Endothelial cell of umbilical vein (primary cell): ENCODE measurements at regions not wholly inside any gene's neighbourhood (a gene's known extent, or its start where the extent isn't known, plus 50 kb on each side); places are given as distances from the start of the nearest gene placed in this dataset.

Experiments
- EZH2 ChIP-seq: IDR thresholded peaks from 2 replicates; pipeline ENCODE4 v1.6.1; 2012; ENCODE audit warnings: borderline replicate concordance, low read depth, mild to moderate bottlenecking, moderate library complexity, low read length, inconsistent platforms; ENCODE audit not compliant: severe bottlenecking
- TF ChIP-seq, protein P1 (sequence below), 2 donors: IDR thresholded peaks; 1 replicate in 1 of 2; 2 replicates in 1 of 2; pipeline ENCODE4 v1.5.1; 2011; ENCODE audit warnings: low read length in 2 of 2, mild to moderate bottlenecking in 2 of 2, moderate library complexity in 2 of 2, control low read depth in 1 of 2, inconsistent platforms in 1 of 2, low read depth in 1 of 2; ENCODE audit not compliant: insufficient read depth in 1 of 2; ENCODE audit errors: extremely low read depth in 1 of 2

DNA sequence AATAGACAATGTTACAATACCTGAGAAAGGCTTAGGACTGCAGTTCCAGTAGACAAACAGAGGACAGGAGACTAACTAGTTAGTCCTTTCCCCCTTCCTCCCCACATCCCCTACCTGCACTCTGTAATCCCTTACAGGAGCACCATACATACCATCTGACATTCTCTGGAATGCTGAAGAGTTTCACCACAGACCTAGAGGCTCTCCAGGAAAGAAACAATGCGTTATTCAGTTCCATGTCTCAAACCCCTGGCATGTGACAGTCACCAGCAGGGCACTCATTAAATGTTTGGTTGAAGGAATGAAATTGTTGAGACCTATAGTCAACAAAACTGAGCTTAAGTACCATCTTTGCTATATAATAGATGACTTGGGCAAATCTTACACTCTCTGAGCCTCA is 100.2 kb upstream of the USP38 start:
- TF ChIP-seq, protein P1, sequence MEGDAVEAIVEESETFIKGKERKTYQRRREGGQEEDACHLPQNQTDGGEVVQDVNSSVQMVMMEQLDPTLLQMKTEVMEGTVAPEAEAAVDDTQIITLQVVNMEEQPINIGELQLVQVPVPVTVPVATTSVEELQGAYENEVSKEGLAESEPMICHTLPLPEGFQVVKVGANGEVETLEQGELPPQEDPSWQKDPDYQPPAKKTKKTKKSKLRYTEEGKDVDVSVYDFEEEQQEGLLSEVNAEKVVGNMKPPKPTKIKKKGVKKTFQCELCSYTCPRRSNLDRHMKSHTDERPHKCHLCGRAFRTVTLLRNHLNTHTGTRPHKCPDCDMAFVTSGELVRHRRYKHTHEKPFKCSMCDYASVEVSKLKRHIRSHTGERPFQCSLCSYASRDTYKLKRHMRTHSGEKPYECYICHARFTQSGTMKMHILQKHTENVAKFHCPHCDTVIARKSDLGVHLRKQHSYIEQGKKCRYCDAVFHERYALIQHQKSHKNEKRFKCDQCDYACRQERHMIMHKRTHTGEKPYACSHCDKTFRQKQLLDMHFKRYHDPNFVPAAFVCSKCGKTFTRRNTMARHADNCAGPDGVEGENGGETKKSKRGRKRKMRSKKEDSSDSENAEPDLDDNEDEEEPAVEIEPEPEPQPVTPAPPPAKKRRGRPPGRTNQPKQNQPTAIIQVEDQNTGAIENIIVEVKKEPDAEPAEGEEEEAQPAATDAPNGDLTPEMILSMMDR (IDR thresholded peaks at IDR 0.05; ENCODE audit: extremely low read depth in 1 of 2, insufficient read depth in 1 of 2, low read depth in 1 of 2, low read length in 2 of 2) = no peak
- no peak for TF ChIP-seq EZH2
